GM12878 (cell line): ENCODE measurements at regions not wholly inside any gene's neighbourhood (a gene's known extent, or its start where the extent isn't known, plus 50 kb on each side); places are given as distances from the start of the nearest gene placed in this dataset.

ENCODE experiments used
- ATAC-seq: fragments of 200-7000 bp; cut with Tn5 transposase; 3 replicates; pipeline ENCODE4 v1.9.1; 2020; ENCODE audit warnings: mild to moderate bottlenecking, moderate library complexity
- BruUV-seq: library from RNA; stranded (reverse); fragments of 400-500 nt; replicated peaks from 2 replicates; lab custom pipeline; 2021; lab: Mats Ljungman, UMichigan
- CTCF ChIA-PET: fragments of 300-600 bp; sonication (Branson Sonifier 250); formaldehyde crosslinking; extraction: SDS; loops from one replicate; lab custom pipeline; 2021; ENCODE audit warnings: inconsistent platforms; lab: Yijun Ruan, JAX
- POLR2A ChIA-PET: fragments of 350-600 bp; formaldehyde crosslinking; extraction: SDS; loops from one replicate; lab custom pipeline; 2021; ENCODE audit warnings: inconsistent platforms; lab: Charles Lee
- RAD21 ChIA-PET: fragments of 300-600 bp; sonication (Branson Sonifier 250); formaldehyde crosslinking; loops from one replicate; lab custom pipeline; 2023; ENCODE audit warnings: antibody characterized with exemption; ENCODE audit not compliant: unreplicated experiment; lab: Charles Lee
- SMC1A ChIA-PET: fragments of 300-600 bp; sonication (Branson Sonifier 250); formaldehyde crosslinking; loops from one replicate; lab custom pipeline; 2023; ENCODE audit not compliant: unreplicated experiment, uncharacterized antibody; lab: Charles Lee
- DNase-seq: peaks from one replicate; pipeline ENCODE4 v3.0.0-alpha.2; 2011; ENCODE audit warnings: low read depth, low spot score
- FAIRE-seq: peaks from 3 replicates; lab custom pipeline; 2011; peaks lifted over from hg19 to GRCh38; lab: Jason Lieb, UNC
- H2AFZ ChIP-seq: 2 replicates; pipeline ENCODE4 v1.6.0; 2011; ENCODE audit warnings: low read depth, low read length, control low read depth; ENCODE audit not compliant: control insufficient read depth
- H3K27ac ChIP-seq: 2 replicates; pipeline ENCODE4 v1.5.1; 2011; ENCODE audit warnings: control low read depth; ENCODE audit not compliant: control insufficient read depth, insufficient read depth
- H3K27me3 ChIP-seq, 2 experiments: replicated peaks in 1 of 2; 2 replicates each; pipeline versions ENCODE4 v1.6.0 to v1.6.1; 2011; ENCODE audit warnings: low read length in 1 of 2; ENCODE audit not compliant: control insufficient read depth in 2 of 2, insufficient read depth in 2 of 2
- H3K36me3 ChIP-seq, 2 experiments: 2 replicates each; pipeline ENCODE4 v1.5.1; 2011; ENCODE audit warnings: low read length in 1 of 2; ENCODE audit not compliant: control insufficient read depth in 2 of 2, insufficient read depth in 2 of 2
- H3K4me1 ChIP-seq: 2 replicates; pipeline ENCODE4 v1.6.1; 2011; ENCODE audit warnings: mild to moderate bottlenecking, low read length, moderate library complexity, mixed read lengths; ENCODE audit not compliant: control insufficient read depth, insufficient read depth
- H3K4me2 ChIP-seq: 2 replicates; pipeline ENCODE4 v1.6.0; 2011; ENCODE audit warnings: control low read depth; ENCODE audit not compliant: control insufficient read depth, insufficient read depth
- H3K4me3 ChIP-seq: fragments of 200-600 bp; sonication (generic); 2 replicates; pipeline ENCODE4 v1.5.1; 2016
- H3K79me2 ChIP-seq: 2 replicates; pipeline ENCODE4 v1.6.0; 2011; ENCODE audit warnings: low read length; ENCODE audit not compliant: control insufficient read depth, insufficient read depth
- H3K9ac ChIP-seq: 2 replicates; pipeline ENCODE4 v1.8.0; 2011; ENCODE audit warnings: low read length, control low read depth, mixed read lengths; ENCODE audit not compliant: control insufficient read depth, insufficient read depth
- H3K9me3 ChIP-seq: replicated peaks from 3 replicates; pipeline ENCODE4 v1.5.1; 2011; ENCODE audit warnings: mild to moderate bottlenecking, low read length; ENCODE audit not compliant: control insufficient read depth, insufficient read depth
- H4K20me1 ChIP-seq: 2 replicates; pipeline ENCODE4 v1.6.0; 2011; ENCODE audit not compliant: control insufficient read depth, insufficient read depth
- BCL11A ChIP-seq: IDR thresholded peaks from 2 replicates; pipeline ENCODE4 v1.6.1; 2011; ENCODE audit warnings: low read depth, low read length
- BCL3 ChIP-seq: IDR thresholded peaks from 2 replicates; pipeline ENCODE4 v1.6.1; 2011; ENCODE audit warnings: borderline replicate concordance, low read depth, mild to moderate bottlenecking, moderate library complexity, low read length; ENCODE audit not compliant: insufficient read depth, poor library complexity, severe bottlenecking
- ESRRA ChIP-seq: IDR thresholded peaks from 2 replicates; pipeline ENCODE4 v1.6.1; 2012; ENCODE audit warnings: mild to moderate bottlenecking, low read length, improper control_type of control experiment
- ETV6 ChIP-seq, 2 experiments: fragments of 450-650 bp in 1 of 2; IDR thresholded peaks in 1 of 2; conservative IDR thresholded peaks in 1 of 2; 2 replicates each; pipeline ENCODE4 v1.6.1; 2014; ENCODE audit warnings: antibody characterized with exemption in 1 of 2, borderline replicate concordance in 1 of 2, low read depth in 1 of 2, mild to moderate bottlenecking in 1 of 2, moderate library complexity in 1 of 2
- MEF2A ChIP-seq: IDR thresholded peaks from 2 replicates; pipeline ENCODE4 v1.6.1; 2011; ENCODE audit warnings: low read depth, mild to moderate bottlenecking, low read length, moderate library complexity; ENCODE audit not compliant: insufficient read depth
- NRF1 ChIP-seq: conservative IDR thresholded peaks from 2 replicates; pipeline ENCODE4 v1.6.1; 2011; ENCODE audit warnings: mild to moderate bottlenecking, low read depth, low read length, improper control_type of control experiment
- SPI1 ChIP-seq: IDR thresholded peaks from 2 replicates; pipeline ENCODE4 v1.6.1; 2011; ENCODE audit warnings: low read depth, mild to moderate bottlenecking, low read length, moderate library complexity, borderline replicate concordance; ENCODE audit not compliant: insufficient read depth
- TAF1 ChIP-seq: IDR thresholded peaks from 2 replicates; pipeline ENCODE4 v1.6.1; 2011; ENCODE audit warnings: mild to moderate bottlenecking, low read depth, low read length, borderline replicate concordance
- WGBS: methylation state at CpG from one replicate; pipeline ENCODE4 v1.1.6; 2016; ENCODE audit warnings: low lambda C conversion rate; ENCODE audit not compliant: insufficient replicate concordance, insufficient coverage; ENCODE audit errors: missing lambda C conversion rate; 5-methylcytosine and 5-hydroxymethylcytosine counted together
- in situ Hi-C: fragments of 300-500 bp; cut with MboI; formaldehyde crosslinking; loops from 9 replicates; pipeline ENCODE4 v1.14.3; 2018; ENCODE audit warnings: mixed read lengths
- intact Hi-C: fragments of 100-400 bp; cut with micrococcal nuclease; formaldehyde crosslinking; loops from one replicate; pipeline ENCODE4 v1.14.2; 2022; ENCODE audit not compliant: unreplicated experiment

- no peaks in the 10 kb centered on the region for H3K36me3 ChIP-seq
- H3K79me2 ChIP-seq, result no peaks in the 10 kb centered on the region
- no TSS peak for BruUV-seq
- no peak for DNase-seq
- H3K4me3 ChIP-seq, result no peak overlapping the region
- H2AFZ ChIP-seq, result no peak overlapping the region
- H3K9me3 ChIP-seq, result no peaks in the 10 kb centered on the region
- SMC1A ChIA-PET, result no interaction called here
- RAD21 ChIA-PET, result no interaction called here
- H3K4me2 ChIP-seq, result no peak overlapping the region
- POLR2A ChIA-PET, result no interaction called here
- H3K4me1 ChIP-seq, result no peaks in the 10 kb centered on the region
- H3K9ac ChIP-seq, result no peak overlapping the region
- no peaks in the 10 kb centered on the region for H4K20me1 ChIP-seq
- H3K27me3 ChIP-seq, result no peaks in the 10 kb centered on the region
- 0% methylated on average over 7 of the region's 7 CpGs for WGBS
- FAIRE-seq, result no peak
- CTCF ChIA-PET, result interaction anchor here (0.9 kb wide), 1 partner anchor 17 kb away, joined by 3 read pairs; no protein-coding TSS in a partner anchor
- in situ Hi-C loops (no loop called here), intact Hi-C loops (no loop called here)
- TF ChIP-seq TAF1 (no peak), BCL3 (no peak), ESRRA (no peak), SPI1 (no peak), BCL11A (no peak), ETV6 (conservative IDR thresholded peaks at IDR 0.05 in 1 of 2, IDR thresholded peaks at IDR 0.05 in 1 of 2; ENCODE audit: borderline replicate concordance in 1 of 2, low read depth in 1 of 2) (no peak), NRF1 (no peak), MEF2A (no peak)
- H3K27ac ChIP-seq, result no peak overlapping the region
- no peak; the same call in 2 of the 3 replicates for ATAC-seq
Observed at GRCh38 chr21:28738882-28739281, 253.8 kb downstream of the LTN1 start.
